Peyer's patch (tissue), 4 donors: ENCODE measurements at regions not wholly inside any gene's neighbourhood (a gene's known extent, or its start where the extent isn't known, plus 50 kb on each side); places are given as distances from the start of the nearest gene placed in this dataset.

Source experiments
- DNase-seq, 3 donors: peaks; one replicate each; pipeline ENCODE4 v3.0.0-alpha.2; 2017 to 2019
- H3K27ac ChIP-seq, 4 donors: fragments of 200-600 bp; sonication (generic); one replicate each; pipeline ENCODE4 v1.5.1; 2016 to 2019
- H3K27me3 ChIP-seq, 2 donors: fragments of 200-600 bp; sonication (generic); one replicate each; pipeline ENCODE4 v1.5.1; 2019
- H3K36me3 ChIP-seq, 3 donors: fragments of 200-600 bp; sonication (generic); one replicate each; pipeline ENCODE4 v1.5.1; 2016 to 2019
- H3K4me1 ChIP-seq, 4 donors: fragments of 200-600 bp; sonication (generic); one replicate each; pipeline ENCODE4 v1.5.1; 2016 to 2019
- H3K4me3 ChIP-seq, 4 donors: fragments of 200-600 bp; sonication (generic); 1 replicate in 3 of 4; 2 replicates in 1 of 4; pipeline ENCODE4 v1.5.1; 2016 to 2019; ENCODE audit warnings: mild to moderate bottlenecking in 1 of 4
- H3K9me3 ChIP-seq, 4 donors: fragments of 200-600 bp; sonication (generic); one replicate each; pipeline ENCODE4 v1.5.1; 2016 to 2019; ENCODE audit warnings: mild to moderate bottlenecking in 1 of 4
- POLR2A ChIP-seq, 2 donors: fragments of 450-650 bp; IDR thresholded peaks; one replicate each; pipeline ENCODE4 v1.5.1; 2017; ENCODE audit warnings: antibody characterized with exemption in 2 of 2, mild to moderate bottlenecking in 2 of 2, moderate library complexity in 2 of 2
- TF ChIP-seq, protein P1 (sequence below), 6 experiments: fragments of 450-650 bp in 4 of 6; fragments of 200-600 bp in 2 of 6; sonication (generic) in 1 of 6; IDR thresholded peaks; one replicate each; pipeline ENCODE4 v1.5.1; 2017 to 2019; ENCODE audit warnings: antibody characterized with exemption in 6 of 6, mild to moderate bottlenecking in 3 of 6, moderate library complexity in 1 of 6

DNA sequence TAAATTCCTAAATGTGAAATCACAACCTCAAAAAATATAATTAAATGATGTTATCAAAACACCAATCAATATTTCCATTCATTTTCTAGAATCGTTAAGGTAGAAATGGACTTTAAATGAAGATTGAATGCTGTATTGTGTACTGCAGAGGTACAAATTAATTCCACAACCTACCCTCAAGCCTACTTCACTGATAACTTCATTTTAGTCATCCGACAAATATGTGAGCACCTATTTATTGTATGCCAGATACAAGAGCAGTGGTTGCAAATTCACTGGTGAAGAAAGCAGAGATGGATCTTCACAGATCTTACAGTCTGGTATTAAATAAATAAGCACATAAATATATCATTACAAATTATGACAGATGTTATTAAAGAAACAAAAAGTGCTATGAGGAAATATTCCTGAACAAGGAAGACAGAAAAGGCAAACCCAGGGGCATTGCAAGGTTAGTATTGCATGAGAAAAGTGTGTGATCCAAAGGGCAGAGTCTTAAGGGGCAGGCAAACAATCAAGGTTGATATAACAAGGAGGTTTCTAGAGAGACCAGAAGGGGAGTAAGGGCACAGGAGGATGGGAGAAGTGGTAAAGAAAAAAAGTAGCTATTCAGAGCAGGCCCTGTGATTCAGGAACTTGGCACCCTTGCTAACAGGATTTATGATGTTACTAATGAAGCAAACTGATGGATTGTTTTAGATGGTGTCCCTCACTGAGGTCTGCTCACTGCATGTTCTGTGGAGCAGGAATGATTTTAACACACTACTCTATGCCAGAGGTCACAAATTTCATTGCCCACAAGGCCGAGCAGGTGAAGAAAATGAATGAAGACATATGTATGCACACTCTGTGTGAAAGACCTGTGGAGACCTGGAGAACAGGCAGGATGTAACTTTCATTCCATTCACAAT, 128.0 kb upstream of the CCDC150 start:
- no peaks in the 10 kb centered on the region for H3K4me1 ChIP-seq
- H3K27ac ChIP-seq = no peak overlapping the region
- H3K36me3 ChIP-seq = no peaks in the 10 kb centered on the region
- DNase-seq = no peak
- TF ChIP-seq, protein P1, sequence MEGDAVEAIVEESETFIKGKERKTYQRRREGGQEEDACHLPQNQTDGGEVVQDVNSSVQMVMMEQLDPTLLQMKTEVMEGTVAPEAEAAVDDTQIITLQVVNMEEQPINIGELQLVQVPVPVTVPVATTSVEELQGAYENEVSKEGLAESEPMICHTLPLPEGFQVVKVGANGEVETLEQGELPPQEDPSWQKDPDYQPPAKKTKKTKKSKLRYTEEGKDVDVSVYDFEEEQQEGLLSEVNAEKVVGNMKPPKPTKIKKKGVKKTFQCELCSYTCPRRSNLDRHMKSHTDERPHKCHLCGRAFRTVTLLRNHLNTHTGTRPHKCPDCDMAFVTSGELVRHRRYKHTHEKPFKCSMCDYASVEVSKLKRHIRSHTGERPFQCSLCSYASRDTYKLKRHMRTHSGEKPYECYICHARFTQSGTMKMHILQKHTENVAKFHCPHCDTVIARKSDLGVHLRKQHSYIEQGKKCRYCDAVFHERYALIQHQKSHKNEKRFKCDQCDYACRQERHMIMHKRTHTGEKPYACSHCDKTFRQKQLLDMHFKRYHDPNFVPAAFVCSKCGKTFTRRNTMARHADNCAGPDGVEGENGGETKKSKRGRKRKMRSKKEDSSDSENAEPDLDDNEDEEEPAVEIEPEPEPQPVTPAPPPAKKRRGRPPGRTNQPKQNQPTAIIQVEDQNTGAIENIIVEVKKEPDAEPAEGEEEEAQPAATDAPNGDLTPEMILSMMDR (IDR thresholded peaks at IDR 0.05) = no peak
- no peak for TF ChIP-seq POLR2A (IDR thresholded peaks at IDR 0.05)
- H3K9me3 ChIP-seq = no peaks in the 10 kb centered on the region
- no peak overlapping the region for H3K4me3 ChIP-seq
- H3K27me3 ChIP-seq = no peaks in the 10 kb centered on the region

DNA sequence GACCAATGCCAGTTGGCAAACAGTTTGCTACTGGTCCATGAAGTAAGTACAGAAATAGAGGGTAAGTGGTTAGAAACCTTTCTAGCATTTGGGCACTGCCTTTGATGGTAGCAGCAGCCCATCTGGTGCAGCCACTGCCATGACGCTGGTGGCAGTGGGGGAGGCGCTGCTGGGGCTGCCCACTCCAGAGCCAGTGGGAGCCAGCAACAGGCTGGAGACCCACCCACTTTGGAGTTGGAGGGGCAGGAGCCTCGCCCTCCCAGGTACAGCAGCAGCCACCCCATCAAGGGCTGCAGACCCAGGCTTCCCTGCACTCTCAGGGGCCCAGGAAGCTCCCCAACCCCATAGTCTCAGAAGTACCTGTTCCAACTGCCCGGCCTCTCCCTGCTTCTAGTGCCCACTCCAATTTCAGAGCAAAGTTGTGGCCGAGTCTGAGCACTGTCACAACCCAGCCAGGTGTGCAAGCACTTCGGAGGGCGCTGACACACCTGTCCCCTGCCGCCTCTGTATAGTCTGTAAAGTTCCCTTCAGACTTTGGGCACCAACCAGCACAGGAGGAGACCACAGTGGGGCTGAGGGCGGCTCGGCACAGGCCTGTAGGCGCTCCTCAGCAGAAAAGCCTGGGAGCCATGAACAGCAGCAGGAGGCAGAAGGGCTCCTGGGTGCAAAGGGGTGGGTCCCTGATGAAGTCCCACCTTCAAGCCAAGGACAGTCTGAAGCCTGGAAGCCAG, 125.6 kb upstream of the CCDC150 start:
- no peaks in the 10 kb centered on the region for H3K27me3 ChIP-seq
- no peak for TF ChIP-seq POLR2A (IDR thresholded peaks at IDR 0.05)
- TF ChIP-seq, protein P1 (IDR thresholded peaks at IDR 0.05) = no peak
- H3K27ac ChIP-seq = no peak overlapping the region
- no peak overlapping the region for H3K4me3 ChIP-seq
- no peak for DNase-seq
- H3K4me1 ChIP-seq = no peaks in the 10 kb centered on the region
- H3K9me3 ChIP-seq = no peaks in the 10 kb centered on the region
- H3K36me3 ChIP-seq = no peaks in the 10 kb centered on the region

DNA sequence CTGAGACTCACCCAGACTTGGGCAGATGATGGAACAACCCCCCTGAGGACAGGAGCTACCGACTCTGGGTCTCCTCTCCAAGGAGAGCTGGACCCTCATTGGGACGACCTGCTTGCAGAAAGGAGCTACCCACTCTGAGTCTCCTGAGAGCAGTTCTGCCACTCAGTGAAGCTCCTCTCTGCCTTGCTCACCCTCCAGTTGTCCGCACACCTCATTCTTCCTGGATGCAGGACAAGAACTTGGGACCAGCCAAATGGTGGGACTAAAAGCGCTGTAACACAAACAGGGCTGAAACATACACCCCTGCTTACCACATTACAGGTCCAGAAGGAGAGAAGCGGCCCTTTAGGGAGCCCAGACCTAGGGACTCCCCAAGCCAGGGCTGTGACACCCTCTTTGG, 124.9 kb upstream of the CCDC150 start:
- Histone ChIP-seq H3K27ac (no peak overlapping the region), H3K4me1 (no peaks in the 10 kb centered on the region), H3K27me3 (no peaks in the 10 kb centered on the region), H3K4me3 (no peak overlapping the region), H3K9me3 (no peaks in the 10 kb centered on the region), H3K36me3 (no peaks in the 10 kb centered on the region)
- DNase-seq = no peak
- TF ChIP-seq POLR2A (IDR thresholded peaks at IDR 0.05) = no peak
- TF ChIP-seq, protein P1 (IDR thresholded peaks at IDR 0.05) = no peak

DNA sequence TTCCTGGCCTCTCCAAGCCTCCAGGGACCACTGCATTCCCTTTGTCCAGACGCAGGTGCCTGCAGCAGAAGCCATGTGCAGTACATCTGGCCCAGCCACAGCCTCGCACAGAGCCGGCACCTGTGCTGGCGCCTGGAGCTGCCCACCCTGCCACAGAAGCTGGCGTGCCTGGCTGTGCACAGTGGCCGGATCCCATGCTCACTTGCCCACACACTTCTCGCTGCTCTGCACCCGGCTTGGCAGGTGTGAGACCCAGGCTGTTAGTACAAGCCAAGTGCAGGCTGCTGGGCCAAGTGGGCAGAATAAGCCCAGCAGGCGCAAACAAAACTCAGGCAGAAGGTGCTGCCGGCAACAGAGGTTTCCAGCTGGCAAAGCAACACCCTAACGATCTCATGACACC, 124.5 kb upstream of the CCDC150 start:
- Histone ChIP-seq H3K27ac (no peak overlapping the region), H3K4me3 (no peak overlapping the region), H3K4me1 (no peaks in the 10 kb centered on the region), H3K9me3 (no peaks in the 10 kb centered on the region), H3K36me3 (no peaks in the 10 kb centered on the region), H3K27me3 (no peaks in the 10 kb centered on the region)
- TF ChIP-seq, protein P1 (IDR thresholded peaks at IDR 0.05) = no peak
- TF ChIP-seq POLR2A (IDR thresholded peaks at IDR 0.05) = no peak
- DNase-seq = no peak

DNA sequence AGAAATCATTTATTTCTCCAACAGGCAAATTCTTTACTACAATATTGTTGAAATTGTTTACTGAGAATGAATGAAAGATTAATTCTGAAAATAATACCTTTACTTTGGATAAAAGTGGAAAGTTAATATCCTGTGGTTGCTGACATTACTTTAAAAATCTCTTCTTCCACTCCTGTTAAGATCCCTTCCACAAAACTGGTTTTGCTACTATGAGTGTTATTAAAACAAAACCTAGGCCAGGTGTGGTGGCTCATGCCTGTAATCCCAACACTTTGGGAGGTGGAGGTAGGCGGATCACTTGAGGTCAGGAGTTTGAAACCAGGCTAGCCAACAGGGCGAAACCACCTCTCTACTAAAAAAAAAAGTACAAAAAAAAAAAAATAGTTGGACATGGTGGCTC, 123.9 kb upstream of the CCDC150 start:
- no peaks in the 10 kb centered on the region for H3K36me3 ChIP-seq
- no peak for TF ChIP-seq POLR2A (IDR thresholded peaks at IDR 0.05)
- TF ChIP-seq, protein P1 (IDR thresholded peaks at IDR 0.05) = no peak
- H3K9me3 ChIP-seq = no peaks in the 10 kb centered on the region
- DNase-seq = no peak
- no peaks in the 10 kb centered on the region for H3K27me3 ChIP-seq
- no peaks in the 10 kb centered on the region for H3K4me1 ChIP-seq
- H3K4me3 ChIP-seq = no peak overlapping the region
- H3K27ac ChIP-seq = no peak overlapping the region
